ENCODE measurements at regions not wholly inside any gene's neighbourhood (a gene's known extent, or its start where the extent isn't known, plus 50 kb on each side); places are given as distances from the start of the nearest gene placed in this dataset.

DNA sequence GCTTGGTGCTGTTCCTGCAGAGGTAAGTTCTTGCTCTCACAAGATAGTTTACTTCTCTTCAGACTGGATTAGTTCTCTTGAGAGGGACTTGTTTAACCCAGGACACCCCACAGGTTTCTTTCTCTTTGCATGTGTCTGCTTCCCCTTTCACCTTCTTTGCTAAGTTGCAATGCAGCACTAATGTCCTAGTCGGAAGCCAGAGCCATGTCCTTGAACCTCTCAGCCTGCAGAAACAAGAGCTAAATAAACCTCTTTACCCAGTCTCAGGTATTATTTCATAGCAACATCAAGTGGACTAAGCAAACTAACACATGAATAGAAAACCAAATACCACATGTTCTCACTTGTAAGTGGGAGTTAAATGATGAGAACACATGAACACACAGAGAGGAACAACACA lies 915.2 kb downstream of the NSUN3 start:
- H3K9me3 ChIP-seq (replicated peaks in 1 of 3) = no peaks in the 10 kb centered on the region
- H3K27ac ChIP-seq = no peak overlapping the region
- TF ChIP-seq POLR2A (IDR thresholded peaks at IDR 0.05) = no peak
- TF ChIP-seq, protein P1, sequence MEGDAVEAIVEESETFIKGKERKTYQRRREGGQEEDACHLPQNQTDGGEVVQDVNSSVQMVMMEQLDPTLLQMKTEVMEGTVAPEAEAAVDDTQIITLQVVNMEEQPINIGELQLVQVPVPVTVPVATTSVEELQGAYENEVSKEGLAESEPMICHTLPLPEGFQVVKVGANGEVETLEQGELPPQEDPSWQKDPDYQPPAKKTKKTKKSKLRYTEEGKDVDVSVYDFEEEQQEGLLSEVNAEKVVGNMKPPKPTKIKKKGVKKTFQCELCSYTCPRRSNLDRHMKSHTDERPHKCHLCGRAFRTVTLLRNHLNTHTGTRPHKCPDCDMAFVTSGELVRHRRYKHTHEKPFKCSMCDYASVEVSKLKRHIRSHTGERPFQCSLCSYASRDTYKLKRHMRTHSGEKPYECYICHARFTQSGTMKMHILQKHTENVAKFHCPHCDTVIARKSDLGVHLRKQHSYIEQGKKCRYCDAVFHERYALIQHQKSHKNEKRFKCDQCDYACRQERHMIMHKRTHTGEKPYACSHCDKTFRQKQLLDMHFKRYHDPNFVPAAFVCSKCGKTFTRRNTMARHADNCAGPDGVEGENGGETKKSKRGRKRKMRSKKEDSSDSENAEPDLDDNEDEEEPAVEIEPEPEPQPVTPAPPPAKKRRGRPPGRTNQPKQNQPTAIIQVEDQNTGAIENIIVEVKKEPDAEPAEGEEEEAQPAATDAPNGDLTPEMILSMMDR (IDR thresholded peaks at IDR 0.05) = no peak
- H3K4me1 ChIP-seq (replicated peaks in 1 of 2) = no peaks in the 10 kb centered on the region
- DNase-seq = no peak
- H3K27me3 ChIP-seq = no peaks in the 10 kb centered on the region
- no peaks in the 10 kb centered on the region for H3K36me3 ChIP-seq (replicated peaks in 1 of 2)
- WGBS, 4 donors = 53 to 66% (median 55%) methylated on average over 1 of the region's 1 CpG
- intact Hi-C loops (cut with DNase I) = no loop called here
- no peak overlapping the region for H3K4me3 ChIP-seq

DNA sequence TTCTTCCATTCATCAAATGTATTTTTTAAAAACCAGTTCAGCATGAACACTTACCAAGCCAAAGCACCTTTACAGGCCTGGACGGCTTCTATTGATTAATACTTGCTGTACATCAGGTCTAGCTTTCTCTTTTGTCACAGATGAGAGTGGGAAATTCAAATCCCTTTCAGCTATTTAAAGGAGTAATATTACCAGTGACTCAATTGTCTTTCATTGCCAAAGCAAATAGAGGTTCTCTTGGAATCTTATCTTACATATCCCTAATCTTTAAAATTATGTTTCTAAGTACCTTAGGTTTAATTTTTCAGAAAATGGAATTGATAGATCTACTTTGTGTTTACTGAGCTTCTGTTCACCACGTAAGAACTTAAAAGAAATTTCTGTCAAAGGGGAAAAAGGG lies 922.9 kb downstream of the NSUN3 start:
- WGBS, 4 donors = 49 to 72% (median 65%) methylated on average over 2 of the region's 2 CpGs

DNA sequence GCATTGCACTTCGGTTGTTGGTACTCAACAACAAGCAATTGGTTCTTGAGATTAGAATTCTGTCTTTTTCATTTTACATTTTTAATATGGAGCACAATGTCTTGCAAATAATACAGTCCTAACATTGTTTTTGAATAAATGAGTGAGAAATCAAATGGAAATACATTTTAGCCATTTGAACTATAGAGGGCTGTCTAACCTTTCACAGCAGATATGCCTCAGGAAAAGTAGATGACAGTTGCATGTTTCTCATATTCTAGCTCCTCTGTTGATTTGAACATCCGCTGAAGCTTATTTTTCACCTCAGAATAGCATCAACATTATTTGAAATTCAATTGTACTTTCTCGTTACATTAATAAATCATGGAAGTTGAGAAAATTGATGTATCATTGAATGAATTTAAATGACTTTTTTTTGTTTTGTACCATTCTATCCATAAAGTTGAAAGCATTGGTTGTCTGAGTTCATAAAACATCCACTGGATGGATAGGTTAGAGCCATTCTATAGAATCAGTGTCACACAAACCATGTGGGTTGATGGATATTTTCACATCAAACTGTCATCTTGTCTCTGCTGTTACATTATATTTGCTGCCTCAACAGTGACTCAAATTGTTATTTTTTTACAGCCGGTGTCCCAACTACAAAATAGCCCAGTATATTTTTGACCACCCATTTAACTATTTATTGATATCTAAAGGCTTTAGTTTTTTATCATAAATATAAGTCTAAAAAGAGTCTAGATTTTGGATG lies 928.3 kb downstream of the NSUN3 start:
- no peak overlapping the region for H3K27ac ChIP-seq
- WGBS, 4 donors = 75 to 84% (median 78%) methylated on average over 4 of the region's 4 CpGs

More for the DNA sequence above, 922.9 kb downstream of the NSUN3 start:
- DNase-seq = no peak
- Histone ChIP-seq H3K27me3 (no peaks in the 10 kb centered on the region), H3K36me3 (replicated peaks in 1 of 2) (no peaks in the 10 kb centered on the region), H3K4me1 (replicated peaks in 1 of 2) (no peaks in the 10 kb centered on the region), H3K27ac (no peak overlapping the region), H3K9me3 (replicated peaks in 1 of 3) (no peaks in the 10 kb centered on the region), H3K4me3 (no peak overlapping the region)
- TF ChIP-seq POLR2A (IDR thresholded peaks at IDR 0.05) = no peak
- TF ChIP-seq, protein P1 (IDR thresholded peaks at IDR 0.05) = no peak
- intact Hi-C loops (cut with DNase I) = no loop called here

DNA sequence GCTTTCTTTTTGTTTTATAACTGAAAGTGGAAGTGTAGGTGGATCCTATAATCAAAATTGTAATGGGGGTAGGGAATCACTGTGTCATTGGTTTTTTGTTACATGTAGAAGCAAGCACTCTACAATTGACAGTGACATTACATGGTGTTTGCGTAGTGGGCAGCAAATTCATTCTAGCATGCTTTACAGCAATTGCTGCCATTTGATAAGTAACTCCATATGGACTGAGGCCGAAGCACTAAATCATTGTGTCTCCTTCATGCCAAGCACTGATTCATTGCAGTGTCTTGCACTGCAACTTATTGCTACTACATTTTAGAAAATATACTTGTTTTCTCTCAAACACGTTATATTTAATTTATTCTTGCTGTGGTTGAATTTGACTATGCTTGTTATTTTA lies 933.9 kb downstream of the NSUN3 start:
- intact Hi-C loops (cut with DNase I) = no loop called here
- H3K9me3 ChIP-seq (replicated peaks in 1 of 3) = no peaks in the 10 kb centered on the region
- DNase-seq = no peak
- H3K36me3 ChIP-seq (replicated peaks in 1 of 2) = no peaks in the 10 kb centered on the region
- TF ChIP-seq, protein P1 (IDR thresholded peaks at IDR 0.05) = no peak
- no peak for TF ChIP-seq POLR2A (IDR thresholded peaks at IDR 0.05)
- H3K4me1 ChIP-seq (replicated peaks in 1 of 2) = no peaks in the 10 kb centered on the region
- H3K27ac ChIP-seq = no peak overlapping the region
- no peak overlapping the region for H3K4me3 ChIP-seq
- 58 to 71% (median 67%) methylated on average over 3 of the region's 3 CpGs for WGBS, 4 donors
- no peaks in the 10 kb centered on the region for H3K27me3 ChIP-seq

More for the DNA sequence above, 928.3 kb downstream of the NSUN3 start:
- no peak for DNase-seq
- Histone ChIP-seq H3K27me3 (no peaks in the 10 kb centered on the region), H3K36me3 (replicated peaks in 1 of 2) (no peaks in the 10 kb centered on the region), H3K9me3 (replicated peaks in 1 of 3) (no peaks in the 10 kb centered on the region), H3K4me1 (replicated peaks in 1 of 2) (no peaks in the 10 kb centered on the region), H3K4me3 (no peak overlapping the region)
- no peak for TF ChIP-seq POLR2A (IDR thresholded peaks at IDR 0.05)
- TF ChIP-seq, protein P1 (IDR thresholded peaks at IDR 0.05) = no peak
- intact Hi-C loops (cut with DNase I) = no loop called here
